MM.1S (cell line): ENCODE measurements at regions not wholly inside any gene's neighbourhood (a gene's known extent, or its start where the extent isn't known, plus 50 kb on each side); places are given as distances from the start of the nearest gene placed in this dataset.

Experiments used
- EZH2 ChIP-seq: fragments of 300-600 bp; sonication (generic); optimal IDR thresholded peaks from 2 replicates; pipeline ENCODE3; 2017; ENCODE audit warnings: low read depth, mild to moderate bottlenecking, antibody characterized with exemption, low read length, mixed read lengths
- EZH2phosphoT487 ChIP-seq: fragments of 300-600 bp; sonication (generic); IDR thresholded peaks from 2 replicates; pipeline ENCODE4 v1.6.1; 2018; ENCODE audit warnings: antibody characterized with exemption, low read length
- TF ChIP-seq, protein P1 (sequence below): fragments of 300-600 bp; sonication (generic); IDR thresholded peaks from 2 replicates; pipeline ENCODE4 v1.5.1; 2016; ENCODE audit warnings: antibody characterized with exemption, low read length, mixed read lengths

- TF ChIP-seq, protein P1, sequence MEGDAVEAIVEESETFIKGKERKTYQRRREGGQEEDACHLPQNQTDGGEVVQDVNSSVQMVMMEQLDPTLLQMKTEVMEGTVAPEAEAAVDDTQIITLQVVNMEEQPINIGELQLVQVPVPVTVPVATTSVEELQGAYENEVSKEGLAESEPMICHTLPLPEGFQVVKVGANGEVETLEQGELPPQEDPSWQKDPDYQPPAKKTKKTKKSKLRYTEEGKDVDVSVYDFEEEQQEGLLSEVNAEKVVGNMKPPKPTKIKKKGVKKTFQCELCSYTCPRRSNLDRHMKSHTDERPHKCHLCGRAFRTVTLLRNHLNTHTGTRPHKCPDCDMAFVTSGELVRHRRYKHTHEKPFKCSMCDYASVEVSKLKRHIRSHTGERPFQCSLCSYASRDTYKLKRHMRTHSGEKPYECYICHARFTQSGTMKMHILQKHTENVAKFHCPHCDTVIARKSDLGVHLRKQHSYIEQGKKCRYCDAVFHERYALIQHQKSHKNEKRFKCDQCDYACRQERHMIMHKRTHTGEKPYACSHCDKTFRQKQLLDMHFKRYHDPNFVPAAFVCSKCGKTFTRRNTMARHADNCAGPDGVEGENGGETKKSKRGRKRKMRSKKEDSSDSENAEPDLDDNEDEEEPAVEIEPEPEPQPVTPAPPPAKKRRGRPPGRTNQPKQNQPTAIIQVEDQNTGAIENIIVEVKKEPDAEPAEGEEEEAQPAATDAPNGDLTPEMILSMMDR = no peak
- TF ChIP-seq EZH2 (no peak), EZH2phosphoT487 (no peak)
Observed at GRCh38 chr3:187821616-187822317, 76.5 kb upstream of the BCL6 start.
